HepG2 (cell line): ENCODE measurements at regions not wholly inside any gene's neighbourhood (a gene's known extent, or its start where the extent isn't known, plus 50 kb on each side); places are given as distances from the start of the nearest gene placed in this dataset.

ENCODE experiments used
- ATAC-seq: fragments of 200-7000 bp; cut with Tn5 transposase; 3 replicates; pipeline ENCODE4 v1.9.1; 2020; ENCODE audit warnings: mild to moderate bottlenecking, moderate library complexity
- BruUV-seq: library from RNA; stranded (reverse); fragments of 400-500 nt; replicated peaks from 2 replicates; lab custom pipeline; 2021; lab: Mats Ljungman, UMichigan
- CTCF ChIA-PET: fragments of 300-600 bp; formaldehyde crosslinking; extraction: SDS; loops from one replicate; lab custom pipeline; 2021; ENCODE audit warnings: low total read pairs, inconsistent platforms, low intra/inter-chr PET ratio; lab: Yijun Ruan, JAX
- POLR2A ChIA-PET: fragments of 350-600 bp; sonication (Branson Sonifier 250); formaldehyde crosslinking; loops from one replicate; lab custom pipeline; 2020; ENCODE audit warnings: antibody characterized with exemption, inconsistent platforms; lab: Yijun Ruan, JAX
- DNase-seq: peaks from one replicate; pipeline ENCODE4 v3.0.0-alpha.2; 2015; ENCODE audit warnings: low spot score
- FAIRE-seq: peaks from 3 replicates; lab custom pipeline; 2011; peaks lifted over from hg19 to GRCh38; lab: Jason Lieb, UNC
- H2AFZ ChIP-seq: one replicate; pipeline ENCODE4 v1.6.1; 2011; ENCODE audit warnings: low read length, inconsistent platforms
- H3K27ac ChIP-seq: fragments of 300-600 bp; 3 replicates; pipeline ENCODE4 v1.8.0; 2011; ENCODE audit warnings: mixed run types, mild to moderate bottlenecking, mixed read lengths, low read length, inconsistent platforms; ENCODE audit not compliant: insufficient read depth; ENCODE audit errors: extremely low read length
- H3K27me3 ChIP-seq, 2 experiments: fragments of 200-600 bp in 1 of 2; 2 replicates in 1 of 2; 3 replicates in 1 of 2; pipeline versions ENCODE4 v1.6.0 to v1.8.0; 2011; ENCODE audit warnings: low read length in 2 of 2, mild to moderate bottlenecking in 2 of 2, moderate library complexity in 2 of 2, inconsistent platforms in 1 of 2; ENCODE audit not compliant: insufficient read depth in 2 of 2, control insufficient read depth in 1 of 2
- H3K36me3 ChIP-seq, 2 experiments: fragments of 200-600 bp in 1 of 2; replicated peaks in 1 of 2; 2 replicates in 1 of 2; 3 replicates in 1 of 2; pipeline versions ENCODE4 v1.5.1 to v1.8.0; 2011; ENCODE audit warnings: low read length in 2 of 2, inconsistent platforms in 1 of 2; ENCODE audit not compliant: insufficient read depth in 2 of 2, control insufficient read depth in 1 of 2
- H3K4me1 ChIP-seq: 2 replicates; pipeline ENCODE4 v1.5.1; 2012; ENCODE audit warnings: low read length, inconsistent platforms; ENCODE audit not compliant: insufficient read depth
- H3K4me2 ChIP-seq: 2 replicates; pipeline ENCODE4 v1.6.0; 2011; ENCODE audit warnings: low read depth, low read length, inconsistent platforms
- H3K4me3 ChIP-seq, 3 experiments: fragments of 200-600 bp in 1 of 3; sonication (generic), shearing (Covaris generic) in 1 of 3; replicated peaks in 1 of 3; 2 replicates each; pipeline ENCODE4 v1.5.1; 2011 to 2016; ENCODE audit warnings: low read length in 3 of 3, inconsistent platforms in 2 of 3, low read depth in 2 of 3, mild to moderate bottlenecking in 2 of 3, control low read depth in 1 of 3, mixed read lengths in 1 of 3; ENCODE audit not compliant: insufficient read depth in 1 of 3
- H3K79me2 ChIP-seq: one replicate; pipeline ENCODE4 v1.6.1; 2011; ENCODE audit warnings: low read length, inconsistent platforms; ENCODE audit not compliant: insufficient read depth
- H3K9ac ChIP-seq: 2 replicates; pipeline ENCODE4 v1.6.0; 2011; ENCODE audit warnings: mild to moderate bottlenecking, low read depth, low read length, inconsistent platforms; ENCODE audit not compliant: insufficient read depth
- H3K9me3 ChIP-seq: 2 replicates; pipeline ENCODE4 v1.5.1; 2012; ENCODE audit warnings: mild to moderate bottlenecking, low read length
- H4K20me1 ChIP-seq: 2 replicates; pipeline ENCODE4 v1.6.0; 2011; ENCODE audit warnings: inconsistent platforms, mild to moderate bottlenecking, low read length, moderate library complexity; ENCODE audit not compliant: insufficient read depth
- CENPBD1 ChIP-seq: sonication (generic); formaldehyde crosslinking; IDR thresholded peaks from 2 replicates; pipeline ENCODE4 v1.8.0; 2022; ENCODE audit warnings: missing genetic modification reagents, low read depth, mild to moderate bottlenecking, borderline replicate concordance
- KDM2A ChIP-seq: sonication (generic); formaldehyde crosslinking; IDR thresholded peaks from 2 replicates; pipeline ENCODE4 v1.4.0; 2020; ENCODE audit warnings: low read depth, missing genetic modification reagents, borderline replicate concordance
- KIAA2018 ChIP-seq: sonication (generic); formaldehyde crosslinking; IDR thresholded peaks from 2 replicates; pipeline ENCODE4 v1.5.0; 2020; ENCODE audit warnings: mild to moderate bottlenecking, missing genetic modification reagents, borderline replicate concordance
- PRDM15 ChIP-seq: sonication (generic); formaldehyde crosslinking; IDR thresholded peaks from 2 replicates; pipeline ENCODE4 v1.4.0; 2020; ENCODE audit warnings: missing genetic modification reagents
- SOX6 ChIP-seq, 2 experiments: fragments of 450-650 bp in 1 of 2; sonication (generic) in 1 of 2; formaldehyde crosslinking in 1 of 2; IDR thresholded peaks; 2 replicates each; pipeline versions ENCODE4 v1.4.0 to v1.6.1; 2017 to 2020; ENCODE audit warnings: antibody characterized with exemption in 1 of 2, mild to moderate bottlenecking in 1 of 2, missing genetic modification reagents in 1 of 2
- ZFP36 ChIP-seq: fragments of 150-350 bp; IDR thresholded peaks from 2 replicates; pipeline ENCODE4 v1.6.1; 2018; ENCODE audit warnings: borderline replicate concordance, low read length, low read depth; ENCODE audit not compliant: partially characterized antibody
- ZNF138 ChIP-seq: sonication (generic); formaldehyde crosslinking; IDR thresholded peaks from 2 replicates; pipeline ENCODE4 v1.5.0; 2020; ENCODE audit warnings: mild to moderate bottlenecking, low read depth, missing genetic modification reagents
- ZNF605 ChIP-seq: sonication (generic); formaldehyde crosslinking; IDR thresholded peaks from 2 replicates; pipeline ENCODE4 v1.8.0; 2022; ENCODE audit warnings: mild to moderate bottlenecking, missing genetic modification reagents
- ZNF652 ChIP-seq: IDR thresholded peaks from 2 replicates; pipeline ENCODE4 v1.6.1; 2016; ENCODE audit warnings: low read depth, borderline replicate concordance
- ZSCAN21 ChIP-seq: sonication (generic); formaldehyde crosslinking; IDR thresholded peaks from 2 replicates; pipeline ENCODE4 v1.8.0; 2022; ENCODE audit warnings: mild to moderate bottlenecking, missing genetic modification reagents, moderate library complexity, borderline replicate concordance
- WGBS: methylation state at CpG from one replicate; pipeline ENCODE4 v1.1.6; 2017; ENCODE audit warnings: low lambda C conversion rate; 5-methylcytosine and 5-hydroxymethylcytosine counted together
- in situ Hi-C: cut with HindIII; loops from 2 replicates; pipeline ENCODE4 v1.10.0; 2017; ENCODE audit warnings: low pct_unique_long_range_greater_than_20kb; ENCODE audit not compliant: extremely low pct_ligation_motif_present
- intact Hi-C: fragments of 100-400 bp; cut with micrococcal nuclease; formaldehyde crosslinking; loops from one replicate; pipeline ENCODE4 v1.10.0; 2022; ENCODE audit not compliant: unreplicated experiment

- TF ChIP-seq PRDM15 (CRISPR knock-in tag) (no peak), CENPBD1 (no peak), ZNF652 (no peak)
Observed at GRCh38 chr19:27654266-27654990, 1558.5 kb downstream of the UQCRFS1 start (continued).

- intact Hi-C loops (no loop called here), in situ Hi-C loops (no loop called here)
- DNase-seq (no peak), ATAC-seq (no peak), FAIRE-seq (no peak)
- Histone ChIP-seq H4K20me1 (no peaks in the 10 kb centered on the region), H3K4me1 (no peaks in the 10 kb centered on the region), H3K9ac (no peak overlapping the region), H3K4me3 (no peak overlapping the region), H2AFZ (no peak overlapping the region), H3K79me2 (no peaks in the 10 kb centered on the region), H3K27me3 (no peaks in the 10 kb centered on the region), H3K4me2 (no peak overlapping the region), H3K9me3 (peaks cover 100% of the 10 kb centered on the region), H3K27ac (no peak overlapping the region), H3K36me3 (no peaks in the 10 kb centered on the region)
- POLR2A ChIA-PET = no interaction called here
- CTCF ChIA-PET = no interaction called here
- WGBS = 0% methylated on average over 1 of the region's 3 CpGs
- no TSS peak for BruUV-seq
- TF ChIP-seq ZFP36 = no peak
- no peak for TF ChIP-seq ZNF138 (CRISPR knock-in tag)
- no peak for TF ChIP-seq KIAA2018 (CRISPR knock-in tag)
- no peak for TF ChIP-seq ZSCAN21
- TF ChIP-seq SOX6 (IDR thresholded peaks at IDR 0.05) = no peak
- no peak for TF ChIP-seq SOX6 (CRISPR knock-in tag; IDR thresholded peaks at IDR 0.05)
- no peak for TF ChIP-seq ZNF605 (CRISPR knock-in tag)
- no peak for TF ChIP-seq KDM2A (CRISPR knock-in tag)
Observed at GRCh38 chr19:27652796-27653195, 1560.2 kb downstream of the UQCRFS1 start.
